Tibial nerve (tissue), 4 donors: ENCODE measurements at regions not wholly inside any gene's neighbourhood (a gene's known extent, or its start where the extent isn't known, plus 50 kb on each side); places are given as distances from the start of the nearest gene placed in this dataset.

Experiments used
- EP300 ChIP-seq, 2 donors: sonication (generic); formaldehyde crosslinking; IDR thresholded peaks; one replicate each; pipeline ENCODE4 v1.6.1; 2017; ENCODE audit warnings: antibody characterized with exemption in 2 of 2, mild to moderate bottlenecking in 1 of 2
- POLR2A ChIP-seq, 2 donors: fragments of 450-650 bp; IDR thresholded peaks; one replicate each; pipeline ENCODE4 v1.6.1; 2017; ENCODE audit warnings: antibody characterized with exemption in 2 of 2, mild to moderate bottlenecking in 2 of 2, moderate library complexity in 2 of 2
- TF ChIP-seq, protein P1 (sequence below), 5 experiments: fragments of 200-600 bp in 3 of 5; fragments of 450-650 bp in 2 of 5; sonication (generic) in 3 of 5; IDR thresholded peaks; one replicate each; pipeline ENCODE4 v1.5.1; 2016 to 2019; ENCODE audit warnings: antibody characterized with exemption in 5 of 5, mild to moderate bottlenecking in 3 of 5, moderate library complexity in 2 of 5

- TF ChIP-seq, protein P1, sequence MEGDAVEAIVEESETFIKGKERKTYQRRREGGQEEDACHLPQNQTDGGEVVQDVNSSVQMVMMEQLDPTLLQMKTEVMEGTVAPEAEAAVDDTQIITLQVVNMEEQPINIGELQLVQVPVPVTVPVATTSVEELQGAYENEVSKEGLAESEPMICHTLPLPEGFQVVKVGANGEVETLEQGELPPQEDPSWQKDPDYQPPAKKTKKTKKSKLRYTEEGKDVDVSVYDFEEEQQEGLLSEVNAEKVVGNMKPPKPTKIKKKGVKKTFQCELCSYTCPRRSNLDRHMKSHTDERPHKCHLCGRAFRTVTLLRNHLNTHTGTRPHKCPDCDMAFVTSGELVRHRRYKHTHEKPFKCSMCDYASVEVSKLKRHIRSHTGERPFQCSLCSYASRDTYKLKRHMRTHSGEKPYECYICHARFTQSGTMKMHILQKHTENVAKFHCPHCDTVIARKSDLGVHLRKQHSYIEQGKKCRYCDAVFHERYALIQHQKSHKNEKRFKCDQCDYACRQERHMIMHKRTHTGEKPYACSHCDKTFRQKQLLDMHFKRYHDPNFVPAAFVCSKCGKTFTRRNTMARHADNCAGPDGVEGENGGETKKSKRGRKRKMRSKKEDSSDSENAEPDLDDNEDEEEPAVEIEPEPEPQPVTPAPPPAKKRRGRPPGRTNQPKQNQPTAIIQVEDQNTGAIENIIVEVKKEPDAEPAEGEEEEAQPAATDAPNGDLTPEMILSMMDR (IDR thresholded peaks at IDR 0.05) = no peak
- TF ChIP-seq POLR2A (IDR thresholded peaks at IDR 0.05) (no peak), EP300 (IDR thresholded peaks at IDR 0.05) (no peak)
Measured at GRCh38 chr5:159764283-159765134, 151.8 kb upstream of the ADRA1B start.
